ENCODE measurements at regions not wholly inside any gene's neighbourhood (a gene's known extent, or its start where the extent isn't known, plus 50 kb on each side); places are given as distances from the start of the nearest gene placed in this dataset.

GRCh38 chr2:19775838-19776237 is 125.9 kb downstream of the TTC32 start:
- TF ChIP-seq CTCF (IDR thresholded peaks at IDR 0.05; ENCODE audit: low read depth, low read length, poor library complexity, severe bottlenecking), result no peak
- no peak for TF ChIP-seq EZH2phosphoT487 (IDR thresholded peaks at IDR 0.05; ENCODE audit: borderline replicate concordance, low read length)

All from DOHH2 (cell line).